Activated gamma-delta T cell treated with anti-CD3 and anti-CD28 coated beads, Interleukin-2, amount 50 U/mL, for 16 hours (primary cell): ENCODE measurements at regions not wholly inside any gene's neighbourhood (a gene's known extent, or its start where the extent isn't known, plus 50 kb on each side); places are given as distances from the start of the nearest gene placed in this dataset.
A peak's percentile ranks its signal among the peaks of the same experiment; 100 is the strongest.

Experiments used
- DNase-seq: peaks from one replicate; pipeline ENCODE4 v3.0.0-alpha.2; 2020; ENCODE audit warnings: low read depth

- DNase-seq: no peak
These were observed 227.4 kb downstream of the MAN2A1 start for GRCh38 chr5:109917154-109917546.

- DNase-seq: no peak
These were observed 228.2 kb downstream of the MAN2A1 start for GRCh38 chr5:109917966-109918365.

GRCh38 chr5:109920736-109921135 lies 231.0 kb downstream of the MAN2A1 start:
- no peak for DNase-seq

DNA sequence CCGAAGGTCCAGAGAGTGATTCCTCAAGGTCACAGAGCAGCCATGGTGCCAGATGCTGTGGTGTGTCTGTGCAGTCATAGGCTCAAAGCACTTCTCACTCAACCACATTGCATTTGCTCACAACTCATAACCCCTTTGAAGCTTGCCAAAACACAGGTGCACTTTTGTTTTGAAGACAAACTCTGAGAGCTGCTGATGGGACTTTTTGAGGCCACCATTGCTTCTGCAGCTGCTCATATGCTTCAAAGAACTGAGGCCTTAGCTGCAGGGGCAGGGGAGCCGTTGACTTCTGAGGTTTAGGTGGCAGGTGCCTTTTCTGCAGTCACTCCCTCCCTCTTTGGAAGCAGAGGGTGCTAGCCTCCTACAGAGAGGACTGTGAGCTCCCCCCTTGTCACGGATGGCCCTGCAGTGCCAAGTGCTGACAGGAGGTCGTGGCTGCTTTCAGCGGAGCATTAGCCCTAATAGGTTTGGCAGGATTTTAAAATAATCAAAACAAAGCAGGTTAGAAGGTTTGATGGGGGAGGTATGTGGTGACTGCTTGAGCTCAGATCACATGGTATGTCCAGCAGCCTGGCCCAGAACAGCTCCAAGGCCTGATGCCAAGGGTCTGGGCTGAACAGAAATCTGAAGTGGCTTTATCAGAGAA lies 232.1 kb downstream of the MAN2A1 start:
- peak; percentile 36 for DNase-seq

DNA sequence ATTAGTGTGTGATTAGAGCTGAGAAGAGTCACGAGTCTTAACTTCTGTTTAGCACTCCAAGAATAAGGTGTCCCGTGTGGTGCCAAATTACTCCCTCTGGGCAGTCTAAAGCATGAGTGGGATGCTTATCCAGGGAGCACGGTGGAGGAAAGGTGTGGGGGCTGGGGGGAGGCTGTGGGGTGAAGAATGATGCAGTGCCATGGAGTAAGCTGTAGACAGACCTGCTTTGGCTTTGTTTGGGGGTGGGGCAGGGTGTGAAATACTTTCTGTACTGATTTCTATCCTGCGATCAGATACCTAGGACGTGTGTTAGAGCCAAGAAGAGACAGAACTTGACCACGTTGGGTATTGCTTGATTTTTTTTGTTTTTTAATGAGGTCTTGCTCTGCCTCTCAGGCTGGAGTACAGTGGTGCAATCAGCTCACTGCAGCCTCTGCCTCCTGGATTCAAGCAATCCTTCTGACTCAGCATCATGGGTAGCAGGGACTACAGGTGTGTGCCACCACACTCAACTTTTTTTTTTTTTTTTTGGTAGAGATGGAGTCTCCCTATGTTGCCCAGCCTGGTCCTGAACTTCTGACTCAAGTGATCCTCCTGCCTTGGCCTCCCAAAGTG lies 232.8 kb downstream of the MAN2A1 start:
- DNase-seq: no peak

DNA sequence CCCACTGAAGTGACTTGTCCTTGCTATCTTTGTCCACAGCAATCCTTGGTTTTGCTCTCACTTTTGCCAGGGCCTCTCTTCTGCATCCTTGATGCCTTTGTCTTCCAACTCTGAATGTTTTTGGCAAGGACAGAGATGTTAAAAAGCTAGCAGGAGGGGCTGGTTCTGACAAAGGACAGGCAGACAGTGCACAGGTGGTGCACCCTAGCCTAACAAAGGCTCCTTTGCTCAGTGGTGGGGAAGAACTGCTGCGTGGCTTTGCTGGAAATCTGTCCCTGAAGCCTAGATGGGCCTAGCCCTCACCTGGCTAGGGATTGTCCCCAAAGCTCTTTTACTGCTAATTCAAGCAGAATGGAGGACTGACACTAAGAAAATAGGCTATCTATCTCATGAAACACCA lies 233.5 kb downstream of the MAN2A1 start:
- DNase-seq: no peak

- no peak for DNase-seq
These were observed 234.7 kb downstream of the MAN2A1 start for GRCh38 chr5:109924237-109925107.

- no peak for DNase-seq
These were observed 237.9 kb downstream of the MAN2A1 start for GRCh38 chr5:109927639-109928038.

DNA sequence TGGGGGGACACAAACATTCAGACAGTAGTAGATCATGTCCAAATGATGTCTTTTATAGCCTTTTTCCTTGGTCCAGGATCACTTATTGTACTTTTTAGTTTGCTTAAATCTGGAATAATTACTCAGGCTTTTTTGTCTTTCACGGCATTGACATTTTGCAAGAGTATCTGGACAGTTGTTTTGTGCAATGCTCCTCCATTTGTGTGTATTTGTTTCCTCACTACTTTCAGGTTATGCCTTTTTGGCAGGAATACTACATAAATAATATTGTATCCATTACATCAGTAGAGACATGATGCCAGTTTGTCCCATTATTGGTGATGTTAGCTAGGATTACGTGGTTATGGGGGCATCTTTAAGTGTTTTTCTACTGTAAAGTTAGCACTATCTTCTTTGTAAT lies 238.3 kb downstream of the MAN2A1 start:
- no peak for DNase-seq

DNA sequence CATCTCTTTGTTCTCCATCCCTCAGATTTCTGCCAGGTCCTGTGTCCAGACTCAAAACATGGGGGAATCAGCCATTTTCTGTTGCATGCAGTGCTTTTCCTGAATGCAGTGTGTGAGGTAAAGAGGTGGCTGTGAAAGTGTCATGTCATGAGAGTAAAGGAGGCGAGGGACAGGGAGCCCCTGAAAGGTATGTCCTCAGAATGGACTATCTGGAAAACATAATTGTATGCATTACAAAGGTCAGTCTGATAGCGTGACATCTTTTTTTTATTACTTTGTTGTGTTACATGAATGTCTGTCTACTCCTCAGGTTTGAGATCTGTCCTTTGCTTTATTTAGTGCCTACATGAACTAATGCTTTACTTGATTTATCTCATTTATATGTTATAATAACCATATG lies 239.1 kb downstream of the MAN2A1 start:
- no peak for DNase-seq

DNA sequence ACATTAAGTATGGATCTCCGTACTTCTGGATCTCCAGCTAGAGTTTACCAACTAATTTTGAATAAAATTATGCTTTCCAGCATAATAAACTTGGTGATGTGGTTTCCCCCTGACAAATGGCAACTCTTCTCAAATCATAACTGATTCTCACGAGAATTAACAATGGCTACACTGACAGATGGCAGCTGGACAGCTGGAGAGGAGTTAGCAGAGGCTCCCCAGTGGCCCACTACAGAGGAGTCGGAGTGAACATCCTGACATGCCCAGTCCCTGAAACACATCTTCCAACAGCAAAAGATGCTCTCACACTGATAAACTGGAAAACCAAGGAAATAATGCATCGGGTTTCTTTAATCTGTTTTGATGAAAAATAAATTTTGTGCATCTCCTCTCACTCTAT lies 239.6 kb downstream of the MAN2A1 start:
- no peak for DNase-seq

DNA sequence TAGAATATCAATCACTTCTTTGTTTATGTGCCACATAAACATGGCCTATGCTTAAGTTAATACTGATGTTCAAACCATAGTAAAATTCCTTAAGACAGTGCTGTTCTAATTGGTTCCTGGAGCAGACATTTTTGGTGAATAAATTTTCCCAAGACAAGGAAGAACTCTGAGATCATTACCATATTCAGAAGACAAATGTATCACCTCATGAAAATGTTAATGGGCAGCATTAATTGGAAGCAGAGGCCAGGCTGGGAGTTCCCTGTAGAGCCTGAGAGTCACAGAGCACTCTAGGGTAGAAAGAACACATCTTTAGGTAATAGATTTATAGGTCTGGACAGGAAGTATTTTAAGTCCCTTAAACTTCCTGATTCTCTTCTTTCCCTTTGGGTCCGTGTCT lies 240.2 kb downstream of the MAN2A1 start:
- no peak for DNase-seq

GRCh38 chr5:109931049-109931780 lies 241.5 kb downstream of the MAN2A1 start:
- DNase-seq: no peak

GRCh38 chr5:109935833-109936490 lies 246.2 kb downstream of the MAN2A1 start:
- DNase-seq: no peak

DNA sequence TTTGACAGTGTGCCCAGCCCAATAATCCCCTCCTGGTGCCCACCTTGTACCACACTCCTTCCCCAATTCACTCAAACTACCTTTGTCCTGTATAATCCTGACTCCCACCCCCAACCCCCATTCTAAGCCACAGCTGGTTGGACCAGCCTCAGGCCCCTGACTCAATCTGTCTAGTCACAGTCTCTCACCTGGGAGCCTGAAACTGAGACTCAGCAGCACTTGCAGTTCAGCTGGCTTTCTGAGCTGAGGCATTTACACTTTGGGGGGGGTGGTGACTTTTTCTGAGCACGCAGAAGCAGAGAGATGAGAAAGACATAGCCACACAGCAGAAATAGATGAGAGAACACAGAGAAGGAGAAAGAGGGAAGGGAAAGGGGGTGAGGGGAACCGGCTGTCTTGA lies 247.3 kb downstream of the MAN2A1 start:
- DNase-seq: no peak

GRCh38 chr5:109937951-109938350 lies 248.2 kb downstream of the MAN2A1 start:
- DNase-seq: no peak

- no peak for DNase-seq
These were observed 248.7 kb downstream of the MAN2A1 start for GRCh38 chr5:109938453-109938852.

DNA sequence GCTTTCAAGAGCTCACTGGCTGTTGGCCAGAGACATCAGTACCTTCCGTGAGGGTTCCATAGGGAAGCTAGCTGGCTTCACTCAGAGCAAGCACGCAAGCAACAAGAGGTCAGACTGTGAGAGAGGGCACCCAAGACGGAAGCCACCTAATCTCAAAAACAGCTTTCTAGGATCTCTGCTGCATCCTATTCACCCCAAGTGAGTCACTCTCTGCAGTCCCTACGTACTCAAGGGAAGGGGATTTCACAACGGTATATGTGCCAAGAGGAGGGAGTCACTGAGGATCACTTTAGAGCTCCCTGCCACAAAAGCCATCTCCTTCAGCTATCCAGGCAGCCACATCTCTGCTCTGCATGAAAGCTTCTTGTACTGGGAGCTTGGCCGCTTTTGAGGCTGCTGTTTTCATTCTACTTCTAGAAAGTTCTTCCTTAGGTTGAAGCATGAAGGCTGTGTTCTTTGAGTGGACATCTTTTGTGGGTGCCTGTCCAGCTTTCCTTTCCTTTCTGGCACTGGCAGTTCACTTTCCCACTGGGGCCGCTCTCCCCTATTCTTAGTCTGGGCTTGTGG lies 249.5 kb downstream of the MAN2A1 start:
- no peak for DNase-seq

- DNase-seq: no peak
These were observed 252.9 kb downstream of the MAN2A1 start for GRCh38 chr5:109942646-109943045.

DNA sequence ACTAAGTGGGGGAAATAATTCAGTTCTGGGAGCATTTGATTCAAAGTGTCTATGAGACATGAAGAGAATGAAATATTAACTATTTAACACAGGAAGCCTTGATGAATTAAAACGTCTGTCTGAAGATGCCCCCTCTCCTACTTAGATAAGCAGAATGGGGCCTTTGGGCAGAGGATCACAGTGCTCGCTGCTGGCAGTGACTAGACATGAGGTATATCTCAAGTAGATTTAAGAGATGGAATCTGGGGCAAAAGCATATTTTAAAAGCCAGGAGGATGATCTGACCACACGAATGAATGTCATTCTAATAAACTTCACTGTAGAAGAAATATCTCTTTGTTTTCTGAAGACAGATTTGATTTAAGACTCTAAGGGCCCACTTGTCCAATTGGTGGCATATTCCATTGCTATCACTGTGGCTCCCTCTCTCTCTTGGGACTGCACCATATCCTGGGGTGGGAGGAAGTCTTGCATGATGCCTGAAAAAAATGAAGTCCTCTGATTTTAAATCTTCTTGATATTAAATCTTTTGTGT lies 254.0 kb downstream of the MAN2A1 start:
- no peak for DNase-seq

- no peak for DNase-seq
These were observed 254.7 kb downstream of the MAN2A1 start for GRCh38 chr5:109944461-109944860.
